CMK (cell line): ENCODE measurements at regions not wholly inside any gene's neighbourhood (a gene's known extent, or its start where the extent isn't known, plus 50 kb on each side); places are given as distances from the start of the nearest gene placed in this dataset.
"Not testable (repeated sequence)": the region's sequence is repeated elsewhere in the genome, so short reads cannot be mapped to it uniquely, and the experiment has no call there.

Experiments
- DNase-seq: peaks from one replicate; pipeline ENCODE4 v3.0.0-alpha.2; 2010; ENCODE audit warnings: low read depth

DNA sequence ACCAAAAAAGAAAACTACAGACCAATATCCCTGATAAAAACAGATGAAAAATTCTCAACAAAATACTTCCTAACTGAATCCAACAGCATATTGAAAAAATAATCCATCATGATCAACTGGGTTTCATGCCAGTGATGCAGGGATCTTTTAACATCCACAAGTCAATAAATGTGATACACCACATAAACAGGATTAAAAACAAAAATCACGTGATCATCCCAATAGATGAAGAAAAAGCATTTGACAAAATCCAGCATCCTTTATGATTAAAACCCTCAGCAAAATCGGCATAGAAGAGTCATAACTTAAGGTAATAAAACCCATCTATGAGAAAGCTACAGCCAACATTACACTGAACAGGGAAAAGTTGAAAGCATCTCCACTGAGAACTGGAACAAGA is 107.5 kb downstream of the DCLK3 start:
- no peak for DNase-seq

- no peak for DNase-seq
Measured at GRCh38 chr3:36653095-36653494, 111.3 kb downstream of the DCLK3 start.

GRCh38 chr3:36652104-36652503 is 112.2 kb downstream of the DCLK3 start:
- DNase-seq: no peak

GRCh38 chr3:36650271-36650671 is 114.1 kb downstream of the DCLK3 start:
- DNase-seq: no peak

DNA sequence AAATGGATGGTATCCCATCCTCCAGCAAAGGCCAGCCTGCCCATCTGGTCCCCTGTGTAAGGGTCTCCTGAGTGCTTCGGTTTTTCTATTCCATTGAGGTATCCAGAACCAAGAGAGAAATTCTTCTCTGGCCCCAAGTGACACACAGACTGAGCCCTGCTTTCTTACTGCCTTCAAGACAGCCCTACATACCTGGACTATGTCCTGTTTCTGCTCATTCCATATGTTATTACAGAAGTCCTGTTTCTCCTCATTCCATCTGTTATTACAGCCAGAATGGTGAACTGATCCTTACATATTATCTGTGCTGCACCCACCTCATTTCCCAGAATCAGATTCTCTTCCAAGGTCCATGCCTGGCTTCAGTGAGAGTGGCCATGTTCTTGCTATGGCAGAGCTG is 115.2 kb downstream of the DCLK3 start:
- DNase-seq: no peak

DNA sequence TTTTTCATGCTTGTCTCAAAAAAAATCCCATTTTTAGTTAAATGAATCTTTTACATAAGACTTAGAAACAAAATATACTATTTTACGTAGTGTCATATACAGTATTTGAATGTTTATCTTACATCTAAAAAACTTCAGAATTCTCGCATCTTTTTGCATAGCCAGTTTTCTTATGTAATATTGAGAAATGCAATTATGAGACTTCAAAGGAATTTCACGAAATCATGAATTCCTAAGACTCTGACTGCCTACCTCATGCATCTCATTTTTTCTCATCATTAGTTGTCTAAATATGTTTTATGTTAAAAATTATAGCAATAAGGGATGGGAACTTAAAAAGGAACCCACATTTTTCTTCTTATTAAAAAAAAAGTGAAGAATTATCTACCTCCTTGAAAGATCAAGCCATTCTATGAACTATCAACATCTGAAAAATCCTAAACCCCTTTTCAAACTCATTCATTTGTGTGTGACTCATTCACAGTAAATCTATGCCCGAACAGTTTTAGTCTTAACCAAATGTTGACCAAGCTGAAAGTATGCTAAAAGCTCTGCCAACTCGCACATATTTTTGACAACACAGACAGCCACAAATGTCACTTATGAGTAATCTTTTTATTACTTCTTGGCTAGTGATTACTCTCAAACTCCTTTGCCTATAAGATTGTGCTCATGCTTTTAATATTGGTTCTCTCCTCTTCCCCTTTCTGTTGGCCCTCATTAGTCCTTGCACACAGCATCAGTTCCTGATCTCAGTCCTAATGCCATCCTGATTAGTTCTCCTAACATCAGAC is 115.9 kb downstream of the DCLK3 start:
- no peak for DNase-seq

- no peak for DNase-seq
Measured at GRCh38 chr3:36647423-36647853, 116.9 kb downstream of the DCLK3 start.

DNA sequence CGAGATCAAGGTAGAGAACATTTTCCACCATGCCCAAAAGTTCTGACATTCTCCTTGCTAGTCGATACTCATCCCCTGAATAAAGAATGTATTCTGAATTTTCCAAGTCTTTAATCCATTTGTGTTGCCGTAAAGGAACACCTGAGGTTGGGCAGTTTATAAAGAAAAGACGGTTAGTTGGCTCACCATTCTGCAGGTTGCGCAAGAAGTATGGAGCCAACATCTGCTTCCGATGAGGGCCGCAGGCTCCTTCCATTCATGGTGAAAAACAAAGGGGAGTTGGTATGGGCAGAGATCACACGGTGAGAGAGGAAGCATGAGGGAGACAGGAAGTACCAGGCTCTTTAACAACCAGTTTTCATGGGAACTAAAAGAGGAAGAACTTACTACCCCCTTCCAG is 121.2 kb downstream of the DCLK3 start:
- DNase-seq: no peak

DNA sequence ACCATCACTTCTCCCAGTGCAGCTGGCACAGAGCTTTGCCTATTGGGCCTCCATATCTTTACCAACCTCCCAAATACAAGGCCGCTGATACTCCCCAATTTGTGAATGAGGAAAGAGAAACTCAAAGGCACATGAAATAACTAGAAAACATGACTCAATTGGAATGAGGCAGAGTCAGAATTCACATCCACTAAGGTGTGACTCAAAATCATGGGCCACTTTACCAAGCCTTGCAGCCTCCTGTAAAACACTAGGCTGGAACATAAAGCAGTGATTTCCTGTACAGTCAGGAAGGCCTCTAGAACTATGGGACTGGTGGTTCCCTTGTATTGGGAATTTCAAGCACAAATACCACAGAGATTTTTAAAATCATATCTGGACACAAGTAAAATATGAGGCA is 128.6 kb downstream of the DCLK3 start:
- DNase-seq: no peak

DNA sequence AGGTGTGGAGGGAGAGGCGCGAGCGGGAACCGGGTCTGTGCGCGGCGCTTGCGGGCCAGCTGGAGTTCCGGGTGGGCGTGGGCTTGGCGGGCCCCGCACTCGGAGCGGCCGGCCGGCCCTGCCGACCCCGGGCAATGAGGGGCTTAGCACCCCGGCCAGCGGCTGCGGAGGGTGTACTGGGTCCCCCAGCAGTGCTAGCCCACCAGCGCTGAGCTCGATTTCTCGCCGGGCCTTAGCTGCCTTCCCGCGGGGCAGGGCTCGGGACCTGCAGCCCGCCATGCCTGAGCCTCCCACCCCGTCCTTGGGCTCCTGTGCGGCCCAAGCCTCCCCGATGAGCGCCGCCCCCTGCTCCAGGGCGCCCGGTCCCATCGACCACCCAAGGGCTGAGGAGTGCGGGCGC is 130.5 kb downstream of the DCLK3 start:
- not testable (repeated sequence) for DNase-seq

- no peak for DNase-seq
Measured at GRCh38 chr3:36633060-36633459, 131.3 kb downstream of the DCLK3 start.

DNA sequence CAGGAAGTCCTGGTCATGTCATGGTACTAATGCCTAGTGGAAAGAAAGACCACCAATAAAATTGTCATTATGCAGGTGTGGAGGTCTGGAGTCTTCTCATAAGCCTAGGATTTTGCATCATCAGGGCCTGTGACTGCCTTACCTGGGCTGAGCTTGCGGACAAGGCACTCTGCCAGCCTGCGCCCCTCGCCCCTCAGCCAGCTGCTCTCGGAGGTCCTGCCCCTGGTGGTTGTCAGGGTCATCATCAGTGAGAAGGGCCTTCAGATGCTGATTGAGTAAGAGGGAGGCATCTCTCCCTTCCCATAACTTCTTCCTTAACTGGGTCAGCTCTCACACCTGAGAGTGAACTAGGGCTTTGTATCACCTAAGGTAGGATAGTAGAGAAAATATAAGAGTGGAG is 132.8 kb downstream of the DCLK3 start:
- DNase-seq: no peak

DNA sequence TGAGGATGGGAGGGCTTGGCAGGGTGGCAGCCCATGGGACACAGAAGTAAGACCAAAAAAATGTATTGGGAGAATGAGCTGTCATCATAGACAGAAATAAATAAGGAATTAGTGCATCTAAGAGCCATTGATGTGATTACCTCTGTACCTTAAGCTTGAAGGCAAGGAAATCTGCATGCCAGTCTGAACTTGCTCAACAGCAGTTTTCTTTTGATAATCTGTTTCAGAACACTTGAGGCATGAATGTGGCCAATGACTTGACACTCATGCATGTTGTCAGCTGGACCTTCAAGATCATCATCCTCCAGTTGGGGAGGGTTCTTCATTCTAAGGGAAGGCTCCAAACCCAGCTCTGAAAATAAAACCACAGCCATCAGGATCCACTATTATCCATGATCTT is 148.5 kb downstream of the DCLK3 start:
- no peak for DNase-seq

DNA sequence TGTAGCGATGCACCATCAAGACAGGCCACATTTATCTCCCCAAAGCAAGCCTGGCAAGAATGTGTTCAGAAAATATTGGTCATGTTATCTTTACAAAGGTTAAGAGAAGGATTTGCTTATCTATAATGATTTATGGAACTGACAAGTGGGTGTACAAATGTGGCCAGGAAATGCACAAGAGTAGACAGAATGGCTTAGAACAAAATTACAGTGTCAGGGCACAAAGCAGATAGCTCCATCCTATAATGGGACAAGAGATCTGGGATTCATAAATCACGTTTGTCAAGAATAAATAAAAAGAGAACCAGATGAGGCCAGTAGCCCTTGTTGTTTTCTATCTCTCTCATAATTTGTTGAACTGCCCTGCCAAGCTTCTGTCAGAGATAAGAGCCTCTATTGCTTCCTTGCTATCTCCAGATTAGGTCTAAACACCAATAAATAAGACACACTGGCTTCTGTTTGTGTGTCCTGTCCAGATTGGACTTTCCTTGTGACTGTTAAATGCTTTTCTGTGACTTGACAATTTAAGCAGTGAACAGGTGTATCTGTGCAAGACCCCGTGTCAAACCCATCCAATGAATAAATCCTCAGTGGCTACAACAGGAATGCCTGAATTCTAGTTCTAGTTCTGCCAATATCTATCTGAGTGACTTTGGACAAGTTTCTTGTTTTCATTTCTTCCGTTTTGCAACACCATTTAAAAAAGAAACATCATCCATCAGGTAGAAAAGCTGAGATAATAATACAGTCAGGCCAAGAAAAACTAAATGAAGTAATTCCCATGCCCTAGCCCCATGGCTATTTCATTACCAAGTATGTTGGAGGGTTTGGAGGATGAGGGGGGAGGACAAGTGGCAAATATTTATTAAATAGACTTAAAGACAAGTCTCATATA is 157.2 kb downstream of the DCLK3 start:
- peak; percentile 14 for DNase-seq

GRCh38 chr3:36603423-36603822 is 160.9 kb downstream of the DCLK3 start:
- no peak for DNase-seq

DNA sequence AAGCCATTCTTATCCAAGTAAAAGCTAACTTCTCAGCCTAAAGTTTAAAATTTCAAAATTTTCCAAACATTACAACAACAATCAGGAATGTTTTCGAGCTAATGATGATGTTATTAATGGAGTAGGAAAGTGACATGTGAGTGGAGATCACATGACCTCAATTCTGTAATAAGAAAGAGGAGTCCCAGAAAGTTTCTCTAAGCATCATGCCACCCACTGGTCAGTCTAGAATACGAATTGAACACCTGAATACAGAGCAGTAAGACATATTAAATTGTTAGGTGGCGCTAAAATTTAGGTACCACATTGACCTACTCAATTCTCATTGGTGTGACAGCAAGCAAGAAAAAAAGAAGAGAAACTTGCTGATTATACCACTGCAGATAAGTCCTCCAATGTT is 163.9 kb downstream of the DCLK3 start:
- no peak for DNase-seq
